ENCODE measurements at regions not wholly inside any gene's neighbourhood (a gene's known extent, or its start where the extent isn't known, plus 50 kb on each side); places are given as distances from the start of the nearest gene placed in this dataset.
"Not testable (repeated sequence)": the region's sequence is repeated elsewhere in the genome, so short reads cannot be mapped to it uniquely, and the experiment has no call there.

GRCh38 chr18:60245096-60245495 lies 127.5 kb downstream of the MC4R start:
- Mint-ChIP-seq H3K36me3 (no peaks in the 10 kb centered on the region), H3K4me3 (no peak overlapping the region), H3K27ac (no peak overlapping the region), H3K9me3 (no peaks in the 10 kb centered on the region), H3K27me3 (no peaks in the 10 kb centered on the region), H3K4me1 (peaks cover 2% of the 10 kb centered on the region)
- DNase-seq (no peak), ATAC-seq (ENCODE audit: low read depth) (no peak)
- POLR2A ChIA-PET = no interaction called here

GRCh38 chr18:60239024-60239710 lies 133.4 kb downstream of the MC4R start:
- H3K9me3 Mint-ChIP-seq; H3K4me1 Mint-ChIP-seq; ATAC-seq (ENCODE audit: low read depth); POLR2A ChIA-PET; H3K27me3 Mint-ChIP-seq; H3K27ac Mint-ChIP-seq; H3K36me3 Mint-ChIP-seq; DNase-seq; H3K4me3 Mint-ChIP-seq: not testable (repeated sequence)

GRCh38 chr18:60235164-60235563 lies 137.4 kb downstream of the MC4R start:
- POLR2A ChIA-PET = no interaction called here
- no peak overlapping the region for H3K27ac Mint-ChIP-seq
- H3K4me3 Mint-ChIP-seq = no peak overlapping the region
- H3K4me1 Mint-ChIP-seq = no peaks in the 10 kb centered on the region
- DNase-seq = no peak
- H3K36me3 Mint-ChIP-seq = no peaks in the 10 kb centered on the region
- no peaks in the 10 kb centered on the region for H3K27me3 Mint-ChIP-seq
- no peak for ATAC-seq (ENCODE audit: low read depth)
- no peaks in the 10 kb centered on the region for H3K9me3 Mint-ChIP-seq

- POLR2A ChIA-PET = no interaction called here
- Mint-ChIP-seq H3K9me3 (no peaks in the 10 kb centered on the region), H3K36me3 (no peaks in the 10 kb centered on the region), H3K27me3 (no peaks in the 10 kb centered on the region), H3K4me3 (no peak overlapping the region), H3K27ac (no peak overlapping the region), H3K4me1 (no peaks in the 10 kb centered on the region)
- ATAC-seq (ENCODE audit: low read depth) = no peak
- DNase-seq = no peak
These were observed 140.0 kb downstream of the MC4R start for GRCh38 chr18:60232541-60232940.

GRCh38 chr18:60228609-60229595 lies 143.7 kb downstream of the MC4R start:
- POLR2A ChIA-PET = no interaction called here
- Mint-ChIP-seq H3K36me3 (no peaks in the 10 kb centered on the region), H3K27me3 (no peaks in the 10 kb centered on the region), H3K4me3 (no peak overlapping the region), H3K9me3 (peaks cover 5% of the 10 kb centered on the region), H3K27ac (no peak overlapping the region), H3K4me1 (no peaks in the 10 kb centered on the region)
- ATAC-seq (ENCODE audit: low read depth) (no peak), DNase-seq (no peak)

- ATAC-seq (ENCODE audit: low read depth) = no peak
- no peak overlapping the region for H3K27ac Mint-ChIP-seq
- H3K4me3 Mint-ChIP-seq = no peak overlapping the region
- no peak for DNase-seq
- POLR2A ChIA-PET = no interaction called here
- no peaks in the 10 kb centered on the region for H3K36me3 Mint-ChIP-seq
- no peaks in the 10 kb centered on the region for H3K27me3 Mint-ChIP-seq
- H3K4me1 Mint-ChIP-seq = no peaks in the 10 kb centered on the region
- no peaks in the 10 kb centered on the region for H3K9me3 Mint-ChIP-seq
These were observed 157.1 kb downstream of the MC4R start for GRCh38 chr18:60215432-60215831.

- ATAC-seq (ENCODE audit: low read depth) = no peak
- H3K27ac Mint-ChIP-seq = no peak overlapping the region
- POLR2A ChIA-PET = no interaction called here
These were observed 163.5 kb downstream of the MC4R start for GRCh38 chr18:60209042-60209441.

GRCh38 chr18:60202708-60203107 lies 169.9 kb downstream of the MC4R start:
- no peaks in the 10 kb centered on the region for H3K9me3 Mint-ChIP-seq
- DNase-seq = no peak
- no peaks in the 10 kb centered on the region for H3K27me3 Mint-ChIP-seq
- POLR2A ChIA-PET = no interaction called here
- no peak overlapping the region for H3K27ac Mint-ChIP-seq
- H3K4me3 Mint-ChIP-seq = no peak overlapping the region
- H3K36me3 Mint-ChIP-seq = no peaks in the 10 kb centered on the region
- no peak for ATAC-seq (ENCODE audit: low read depth)
- no peaks in the 10 kb centered on the region for H3K4me1 Mint-ChIP-seq

More at GRCh38 chr18:60209042-60209441, 163.5 kb downstream of the MC4R start:
- DNase-seq = no peak
- Mint-ChIP-seq H3K4me3 (no peak overlapping the region), H3K27me3 (no peaks in the 10 kb centered on the region), H3K4me1 (no peaks in the 10 kb centered on the region), H3K36me3 (no peaks in the 10 kb centered on the region), H3K9me3 (no peaks in the 10 kb centered on the region)

- no peaks in the 10 kb centered on the region for H3K36me3 Mint-ChIP-seq
- no peak overlapping the region for H3K27ac Mint-ChIP-seq
- DNase-seq (no peak), ATAC-seq (ENCODE audit: low read depth) (no peak)
- POLR2A ChIA-PET = no interaction called here
- H3K4me1 Mint-ChIP-seq = no peaks in the 10 kb centered on the region
- no peak overlapping the region for H3K4me3 Mint-ChIP-seq
- no peaks in the 10 kb centered on the region for H3K27me3 Mint-ChIP-seq
- H3K9me3 Mint-ChIP-seq = no peaks in the 10 kb centered on the region
These were observed 172.0 kb downstream of the MC4R start for GRCh38 chr18:60200558-60200957.

- no peak for DNase-seq
- Mint-ChIP-seq H3K27me3 (no peaks in the 10 kb centered on the region), H3K4me3 (no peak overlapping the region), H3K9me3 (no peaks in the 10 kb centered on the region), H3K36me3 (no peaks in the 10 kb centered on the region), H3K4me1 (no peaks in the 10 kb centered on the region), H3K27ac (no peak overlapping the region)
- POLR2A ChIA-PET = no interaction called here
- ATAC-seq (ENCODE audit: low read depth) = no peak
These were observed 173.1 kb downstream of the MC4R start for GRCh38 chr18:60199505-60199904.

- H3K27ac Mint-ChIP-seq = no peak overlapping the region
- POLR2A ChIA-PET = no interaction called here
- no peaks in the 10 kb centered on the region for H3K27me3 Mint-ChIP-seq
- H3K9me3 Mint-ChIP-seq = no peaks in the 10 kb centered on the region
- no peaks in the 10 kb centered on the region for H3K36me3 Mint-ChIP-seq
- DNase-seq (no peak), ATAC-seq (ENCODE audit: low read depth) (no peak)
- H3K4me1 Mint-ChIP-seq = no peaks in the 10 kb centered on the region
- no peak overlapping the region for H3K4me3 Mint-ChIP-seq
These were observed 174.7 kb downstream of the MC4R start for GRCh38 chr18:60197671-60198462.

- H3K27ac Mint-ChIP-seq = no peak overlapping the region
- POLR2A ChIA-PET = no interaction called here
- no peaks in the 10 kb centered on the region for H3K4me1 Mint-ChIP-seq
These were observed 175.6 kb downstream of the MC4R start for GRCh38 chr18:60196836-60197606.

GRCh38 chr18:60193780-60194179 lies 178.8 kb downstream of the MC4R start:
- H3K27me3 Mint-ChIP-seq = no peaks in the 10 kb centered on the region
- no peaks in the 10 kb centered on the region for H3K9me3 Mint-ChIP-seq
- ATAC-seq (ENCODE audit: low read depth) = no peak
- H3K4me3 Mint-ChIP-seq = no peak overlapping the region
- POLR2A ChIA-PET = no interaction called here
- H3K4me1 Mint-ChIP-seq = no peaks in the 10 kb centered on the region
- H3K27ac Mint-ChIP-seq = no peak overlapping the region
- no peaks in the 10 kb centered on the region for H3K36me3 Mint-ChIP-seq
- no peak for DNase-seq

More at GRCh38 chr18:60196836-60197606, 175.6 kb downstream of the MC4R start:
- DNase-seq (no peak), ATAC-seq (ENCODE audit: low read depth) (no peak)
- H3K27me3 Mint-ChIP-seq = no peaks in the 10 kb centered on the region
- no peaks in the 10 kb centered on the region for H3K9me3 Mint-ChIP-seq
- no peaks in the 10 kb centered on the region for H3K36me3 Mint-ChIP-seq
- H3K4me3 Mint-ChIP-seq = no peak overlapping the region
